Caco-2 (cell line): ENCODE measurements at regions not wholly inside any gene's neighbourhood (a gene's known extent, or its start where the extent isn't known, plus 50 kb on each side); places are given as distances from the start of the nearest gene placed in this dataset.

Source experiments
- BruUV-seq: library from RNA; stranded (reverse); fragments of 400-500 nt; replicated peaks from 2 replicates; lab custom pipeline; 2021; lab: Mats Ljungman, UMichigan
- CTCF ChIA-PET: fragments of 300-600 bp; sonication (Branson Sonifier 250); formaldehyde crosslinking; loops from one replicate; lab custom pipeline; 2022; ENCODE audit warnings: antibody characterized with exemption; lab: Charles Lee
- POLR2A ChIA-PET: fragments of 300-600 bp; sonication (Branson Sonifier 250); formaldehyde crosslinking; loops from one replicate; lab custom pipeline; 2022; ENCODE audit warnings: antibody characterized with exemption; lab: Charles Lee
- DNase-seq, 2 experiments: peaks; one replicate each; pipeline versions ENCODE4 v3.0.0 to v3.0.0-alpha.2; 2020 to 2022
- H3K27me3 ChIP-seq: replicated peaks from 2 replicates; pipeline ENCODE4 v1.6.0; 2011; ENCODE audit warnings: low read length; ENCODE audit not compliant: control insufficient read depth, insufficient read depth
- H3K36me3 ChIP-seq: 2 replicates; pipeline ENCODE4 v1.5.1; 2011; ENCODE audit warnings: low read length; ENCODE audit not compliant: control insufficient read depth, insufficient read depth
- H3K4me1 ChIP-seq: fragments of 250-450 bp; sonication (Bioruptor Pico); 2 replicates; pipeline ENCODE4 v1.5.1; 2020; ENCODE audit warnings: mild to moderate bottlenecking
- H3K4me3 ChIP-seq: 2 replicates; pipeline ENCODE4 v1.5.1; 2011; ENCODE audit warnings: low read depth, mild to moderate bottlenecking, control low read depth, low read length
- H3K9me3 ChIP-seq: fragments of 250-450 bp; sonication (Bioruptor Pico); 2 replicates; pipeline ENCODE4 v1.5.1; 2020; ENCODE audit warnings: mild to moderate bottlenecking, moderate library complexity
- H3K27ac Mint-ChIP-seq: one replicate; pipeline ENCODE4 v1.8.0; 2022; ENCODE audit warnings: mixed read lengths; ENCODE audit not compliant: unreplicated experiment
- H3K27me3 Mint-ChIP-seq: one replicate; pipeline ENCODE4 v1.8.0; 2022; ENCODE audit warnings: mixed read lengths; ENCODE audit not compliant: insufficient read depth, unreplicated experiment
- H3K36me3 Mint-ChIP-seq: one replicate; pipeline ENCODE4 v1.8.0; 2022; ENCODE audit warnings: mild to moderate bottlenecking, mixed read lengths; ENCODE audit not compliant: insufficient read depth, unreplicated experiment
- H3K4me1 Mint-ChIP-seq: one replicate; pipeline ENCODE4 v1.8.0; 2022; ENCODE audit warnings: low read depth, mixed read lengths; ENCODE audit not compliant: unreplicated experiment
- H3K4me3 Mint-ChIP-seq: one replicate; pipeline ENCODE4 v1.8.0; 2022; ENCODE audit warnings: mild to moderate bottlenecking, moderate library complexity, mixed read lengths; ENCODE audit not compliant: unreplicated experiment
- H3K9me3 Mint-ChIP-seq: one replicate; pipeline ENCODE4 v1.8.0; 2022; ENCODE audit warnings: mixed read lengths; ENCODE audit not compliant: unreplicated experiment
- intact Hi-C: fragments of 100-400 bp; cut with micrococcal nuclease; formaldehyde crosslinking; loops from one replicate; pipeline ENCODE4 v1.10.0; 2022; ENCODE audit not compliant: unreplicated experiment
- TF ChIP-seq, protein P1 (sequence below), 2 experiments: fragments of 200-600 bp in 1 of 2; IDR thresholded peaks; 1 replicate in 1 of 2; 2 replicates in 1 of 2; pipeline versions ENCODE4 v1.5.1 to v1.8.0; 2011 to 2022; ENCODE audit warnings: antibody characterized with exemption in 1 of 2, control low read depth in 1 of 2, inconsistent platforms in 1 of 2, low read depth in 1 of 2, low read length in 1 of 2, mild to moderate bottlenecking in 1 of 2, moderate library complexity in 1 of 2; ENCODE audit not compliant: insufficient read depth in 1 of 2, severe bottlenecking in 1 of 2, unreplicated experiment in 1 of 2

GRCh38 chr18:65429601-65430000 lies 321.2 kb upstream of the CDH7 start:
- DNase-seq: no peak
- H3K27ac Mint-ChIP-seq: no peak overlapping the region

GRCh38 chr18:65425366-65425765 lies 325.4 kb upstream of the CDH7 start:
- CTCF ChIA-PET: no interaction called here
- no peaks in the 10 kb centered on the region for H3K27me3 ChIP-seq
- TF ChIP-seq, protein P1, sequence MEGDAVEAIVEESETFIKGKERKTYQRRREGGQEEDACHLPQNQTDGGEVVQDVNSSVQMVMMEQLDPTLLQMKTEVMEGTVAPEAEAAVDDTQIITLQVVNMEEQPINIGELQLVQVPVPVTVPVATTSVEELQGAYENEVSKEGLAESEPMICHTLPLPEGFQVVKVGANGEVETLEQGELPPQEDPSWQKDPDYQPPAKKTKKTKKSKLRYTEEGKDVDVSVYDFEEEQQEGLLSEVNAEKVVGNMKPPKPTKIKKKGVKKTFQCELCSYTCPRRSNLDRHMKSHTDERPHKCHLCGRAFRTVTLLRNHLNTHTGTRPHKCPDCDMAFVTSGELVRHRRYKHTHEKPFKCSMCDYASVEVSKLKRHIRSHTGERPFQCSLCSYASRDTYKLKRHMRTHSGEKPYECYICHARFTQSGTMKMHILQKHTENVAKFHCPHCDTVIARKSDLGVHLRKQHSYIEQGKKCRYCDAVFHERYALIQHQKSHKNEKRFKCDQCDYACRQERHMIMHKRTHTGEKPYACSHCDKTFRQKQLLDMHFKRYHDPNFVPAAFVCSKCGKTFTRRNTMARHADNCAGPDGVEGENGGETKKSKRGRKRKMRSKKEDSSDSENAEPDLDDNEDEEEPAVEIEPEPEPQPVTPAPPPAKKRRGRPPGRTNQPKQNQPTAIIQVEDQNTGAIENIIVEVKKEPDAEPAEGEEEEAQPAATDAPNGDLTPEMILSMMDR (IDR thresholded peaks at IDR 0.05; ENCODE audit: insufficient read depth in 1 of 2, low read depth in 1 of 2, low read length in 1 of 2, severe bottlenecking in 1 of 2, unreplicated experiment in 1 of 2): no peak
- H3K4me1 ChIP-seq: no peaks in the 10 kb centered on the region
- no peaks in the 10 kb centered on the region for H3K36me3 ChIP-seq
- H3K4me3 Mint-ChIP-seq: no peak overlapping the region
- H3K4me3 ChIP-seq: no peak overlapping the region
- H3K27me3 Mint-ChIP-seq: no peaks in the 10 kb centered on the region
- no peaks in the 10 kb centered on the region for H3K36me3 Mint-ChIP-seq
- POLR2A ChIA-PET: no interaction called here
- H3K4me1 Mint-ChIP-seq: no peaks in the 10 kb centered on the region
- DNase-seq: no peak
- H3K9me3 Mint-ChIP-seq: no peaks in the 10 kb centered on the region
- no peaks in the 10 kb centered on the region for H3K9me3 ChIP-seq
- no TSS peak for BruUV-seq
- no peak overlapping the region for H3K27ac Mint-ChIP-seq
- intact Hi-C loops: no loop called here

More at GRCh38 chr18:65429601-65430000, 321.2 kb upstream of the CDH7 start:
- no peaks in the 10 kb centered on the region for H3K36me3 ChIP-seq
- POLR2A ChIA-PET: no interaction called here
- Mint-ChIP-seq H3K27me3 (no peaks in the 10 kb centered on the region), H3K9me3 (no peaks in the 10 kb centered on the region), H3K4me3 (no peak overlapping the region), H3K36me3 (no peaks in the 10 kb centered on the region), H3K4me1 (no peaks in the 10 kb centered on the region)
- CTCF ChIA-PET: no interaction called here
- no peaks in the 10 kb centered on the region for H3K9me3 ChIP-seq
- TF ChIP-seq, protein P1 (IDR thresholded peaks at IDR 0.05; ENCODE audit: insufficient read depth in 1 of 2, low read depth in 1 of 2, low read length in 1 of 2, severe bottlenecking in 1 of 2, unreplicated experiment in 1 of 2): no peak
- BruUV-seq: no TSS peak
- H3K27me3 ChIP-seq: no peaks in the 10 kb centered on the region
- no peak overlapping the region for H3K4me3 ChIP-seq
- no peaks in the 10 kb centered on the region for H3K4me1 ChIP-seq
- intact Hi-C loops: no loop called here

- H3K36me3 ChIP-seq: no peaks in the 10 kb centered on the region
- no peaks in the 10 kb centered on the region for H3K36me3 Mint-ChIP-seq
- no peak for DNase-seq
- no peaks in the 10 kb centered on the region for H3K9me3 ChIP-seq
- intact Hi-C loops: no loop called here
- no peaks in the 10 kb centered on the region for H3K27me3 ChIP-seq
- CTCF ChIA-PET: no interaction called here
- H3K4me1 Mint-ChIP-seq: no peaks in the 10 kb centered on the region
- no peaks in the 10 kb centered on the region for H3K27me3 Mint-ChIP-seq
- no TSS peak for BruUV-seq
- POLR2A ChIA-PET: no interaction called here
- H3K4me3 Mint-ChIP-seq: no peak overlapping the region
- H3K4me1 ChIP-seq: no peaks in the 10 kb centered on the region
- TF ChIP-seq, protein P1 (IDR thresholded peaks at IDR 0.05; ENCODE audit: insufficient read depth in 1 of 2, low read depth in 1 of 2, low read length in 1 of 2, severe bottlenecking in 1 of 2, unreplicated experiment in 1 of 2): no peak
- H3K27ac Mint-ChIP-seq: no peak overlapping the region
- no peaks in the 10 kb centered on the region for H3K9me3 Mint-ChIP-seq
- no peak overlapping the region for H3K4me3 ChIP-seq
Measured at GRCh38 chr18:65423776-65424175, 327.0 kb upstream of the CDH7 start.
